ENCODE measurements at regions not wholly inside any gene's neighbourhood (a gene's known extent, or its start where the extent isn't known, plus 50 kb on each side); places are given as distances from the start of the nearest gene placed in this dataset.

DNA sequence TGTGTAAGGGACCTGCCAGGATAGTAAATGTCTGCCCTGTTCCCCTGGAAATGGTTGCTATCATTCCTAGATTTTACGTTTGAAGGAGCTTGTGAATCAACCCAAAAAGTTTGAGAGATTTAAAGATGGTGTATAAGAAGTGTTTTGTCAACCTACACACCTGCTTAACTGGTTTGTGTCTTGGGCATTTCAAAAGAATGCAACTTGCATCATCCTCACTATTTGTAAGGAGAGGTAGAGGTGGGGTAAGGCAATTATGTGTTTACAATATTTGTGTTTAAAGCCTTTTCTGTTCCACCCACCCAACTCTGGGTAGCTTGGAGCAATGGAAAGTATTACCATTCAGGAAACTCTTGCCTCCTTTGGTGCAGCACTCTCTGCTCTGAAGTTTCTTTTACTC lies 314.2 kb upstream of the RARB start:
- DNase-seq (ENCODE audit: low read depth) = no peak
- Histone ChIP-seq H3K27me3 (ENCODE audit: control insufficient read depth, insufficient read depth, low read length) (no peaks in the 10 kb centered on the region), H3K36me3 (ENCODE audit: control insufficient read depth, insufficient read depth, low read length) (no peaks in the 10 kb centered on the region), H3K4me3 (ENCODE audit: low read depth, low read length) (no peak overlapping the region)
- TF ChIP-seq, protein P1, sequence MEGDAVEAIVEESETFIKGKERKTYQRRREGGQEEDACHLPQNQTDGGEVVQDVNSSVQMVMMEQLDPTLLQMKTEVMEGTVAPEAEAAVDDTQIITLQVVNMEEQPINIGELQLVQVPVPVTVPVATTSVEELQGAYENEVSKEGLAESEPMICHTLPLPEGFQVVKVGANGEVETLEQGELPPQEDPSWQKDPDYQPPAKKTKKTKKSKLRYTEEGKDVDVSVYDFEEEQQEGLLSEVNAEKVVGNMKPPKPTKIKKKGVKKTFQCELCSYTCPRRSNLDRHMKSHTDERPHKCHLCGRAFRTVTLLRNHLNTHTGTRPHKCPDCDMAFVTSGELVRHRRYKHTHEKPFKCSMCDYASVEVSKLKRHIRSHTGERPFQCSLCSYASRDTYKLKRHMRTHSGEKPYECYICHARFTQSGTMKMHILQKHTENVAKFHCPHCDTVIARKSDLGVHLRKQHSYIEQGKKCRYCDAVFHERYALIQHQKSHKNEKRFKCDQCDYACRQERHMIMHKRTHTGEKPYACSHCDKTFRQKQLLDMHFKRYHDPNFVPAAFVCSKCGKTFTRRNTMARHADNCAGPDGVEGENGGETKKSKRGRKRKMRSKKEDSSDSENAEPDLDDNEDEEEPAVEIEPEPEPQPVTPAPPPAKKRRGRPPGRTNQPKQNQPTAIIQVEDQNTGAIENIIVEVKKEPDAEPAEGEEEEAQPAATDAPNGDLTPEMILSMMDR (IDR thresholded peaks at IDR 0.05; ENCODE audit: insufficient read depth, low read length, poor library complexity, severe bottlenecking) = no peak

DNA sequence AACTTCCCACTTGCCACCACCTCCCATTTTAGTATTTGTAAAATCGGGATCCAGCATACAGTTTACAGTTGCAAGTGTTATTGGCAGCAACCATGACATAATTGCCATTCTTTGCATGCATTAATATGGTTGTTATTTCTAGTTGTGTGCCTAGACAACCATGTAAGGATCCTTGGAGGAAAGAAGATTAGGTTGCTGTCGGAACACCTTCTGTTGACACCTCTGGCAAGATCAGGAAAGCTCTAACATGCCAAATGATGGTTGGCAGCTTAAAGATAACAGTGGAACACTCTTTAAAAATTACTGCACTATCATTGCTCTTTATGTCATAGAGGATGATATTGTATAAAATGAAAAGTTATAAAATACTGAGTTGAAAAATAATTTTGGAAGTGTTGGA lies 313.5 kb upstream of the RARB start:
- no peak for DNase-seq (ENCODE audit: low read depth)
- no peak overlapping the region for H3K4me3 ChIP-seq (ENCODE audit: low read depth, low read length)
- no peaks in the 10 kb centered on the region for H3K27me3 ChIP-seq (ENCODE audit: control insufficient read depth, insufficient read depth, low read length)
- no peaks in the 10 kb centered on the region for H3K36me3 ChIP-seq (ENCODE audit: control insufficient read depth, insufficient read depth, low read length)
- TF ChIP-seq, protein P1 (IDR thresholded peaks at IDR 0.05; ENCODE audit: insufficient read depth, low read length, poor library complexity, severe bottlenecking) = no peak

DNA sequence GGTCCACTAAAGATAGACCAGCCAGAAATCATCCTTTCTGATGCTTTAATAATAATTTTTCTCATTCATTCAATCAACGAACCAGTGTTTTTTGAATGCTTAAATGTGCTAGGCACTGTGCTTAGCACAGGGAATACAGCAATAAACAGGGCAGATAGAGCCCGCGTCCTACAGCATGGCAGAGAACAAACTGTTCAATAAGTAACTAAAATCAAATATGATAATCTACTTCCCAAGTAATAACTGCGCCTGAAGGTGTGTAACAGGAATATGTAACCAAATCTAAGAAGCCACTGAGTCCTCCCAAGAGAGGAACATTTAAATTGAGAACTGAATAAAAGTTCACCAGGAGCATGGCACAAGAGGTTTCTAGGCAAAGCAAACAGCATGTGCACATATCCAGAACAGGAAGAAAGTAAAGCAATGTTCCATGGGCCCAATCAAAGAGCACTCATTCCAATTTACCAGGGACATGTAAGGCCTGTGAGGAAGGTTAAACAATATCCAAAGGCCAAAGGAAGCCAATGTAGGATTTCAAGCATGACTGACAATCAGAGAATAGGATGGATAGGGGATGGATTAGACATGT lies 311.0 kb upstream of the RARB start:
- Histone ChIP-seq H3K27me3 (ENCODE audit: control insufficient read depth, insufficient read depth, low read length) (no peaks in the 10 kb centered on the region), H3K4me3 (ENCODE audit: low read depth, low read length) (no peak overlapping the region), H3K36me3 (ENCODE audit: control insufficient read depth, insufficient read depth, low read length) (no peaks in the 10 kb centered on the region)
- TF ChIP-seq, protein P1 (IDR thresholded peaks at IDR 0.05; ENCODE audit: insufficient read depth, low read length, poor library complexity, severe bottlenecking) = no peak
- no peak for DNase-seq (ENCODE audit: low read depth)

DNA sequence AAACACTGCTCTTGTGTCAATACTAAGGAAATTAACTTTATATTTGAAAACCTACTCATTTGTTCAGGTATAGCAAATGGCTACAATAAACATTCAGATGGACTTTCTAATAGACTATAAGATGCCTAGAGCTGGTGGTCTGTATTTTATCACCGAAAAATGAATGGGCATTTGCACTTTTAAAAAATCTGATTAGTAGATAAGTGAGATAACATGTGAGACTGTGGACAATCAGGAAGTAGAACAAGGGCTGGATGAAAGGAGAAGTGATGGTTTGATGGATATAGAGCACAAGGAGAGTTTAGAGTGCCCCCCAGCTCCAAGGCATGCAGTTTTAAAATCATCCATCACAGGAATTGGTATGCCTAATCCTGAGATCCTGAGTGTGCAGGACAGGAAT lies 308.4 kb upstream of the RARB start:
- H3K36me3 ChIP-seq (ENCODE audit: control insufficient read depth, insufficient read depth, low read length) = no peaks in the 10 kb centered on the region
- H3K4me3 ChIP-seq (ENCODE audit: low read depth, low read length) = no peak overlapping the region
- no peak for DNase-seq (ENCODE audit: low read depth)
- TF ChIP-seq, protein P1 (IDR thresholded peaks at IDR 0.05; ENCODE audit: insufficient read depth, low read length, poor library complexity, severe bottlenecking) = no peak
- no peaks in the 10 kb centered on the region for H3K27me3 ChIP-seq (ENCODE audit: control insufficient read depth, insufficient read depth, low read length)

DNA sequence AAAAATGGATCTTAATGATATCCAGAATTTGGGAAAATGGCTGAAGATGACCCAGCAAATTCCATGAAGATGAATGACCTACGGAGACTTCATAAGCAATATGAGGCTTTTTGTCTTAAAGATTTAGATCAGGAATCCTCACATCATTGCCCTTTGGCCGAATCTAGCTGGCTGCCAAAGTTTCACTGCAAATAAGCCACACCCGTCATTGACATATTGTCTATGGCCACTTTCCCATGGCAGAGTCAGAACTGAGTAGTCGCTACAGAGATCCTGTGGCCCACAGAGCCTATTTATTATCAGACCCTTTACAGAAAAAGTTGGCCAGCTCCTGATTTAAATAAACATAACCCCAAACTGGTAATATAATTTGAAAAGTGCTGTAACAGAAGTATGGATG lies 307.4 kb upstream of the RARB start:
- H3K36me3 ChIP-seq (ENCODE audit: control insufficient read depth, insufficient read depth, low read length) = no peaks in the 10 kb centered on the region
- TF ChIP-seq, protein P1 (IDR thresholded peaks at IDR 0.05; ENCODE audit: insufficient read depth, low read length, poor library complexity, severe bottlenecking) = no peak
- H3K27me3 ChIP-seq (ENCODE audit: control insufficient read depth, insufficient read depth, low read length) = no peaks in the 10 kb centered on the region
- DNase-seq (ENCODE audit: low read depth) = no peak
- H3K4me3 ChIP-seq (ENCODE audit: low read depth, low read length) = no peak overlapping the region

DNA sequence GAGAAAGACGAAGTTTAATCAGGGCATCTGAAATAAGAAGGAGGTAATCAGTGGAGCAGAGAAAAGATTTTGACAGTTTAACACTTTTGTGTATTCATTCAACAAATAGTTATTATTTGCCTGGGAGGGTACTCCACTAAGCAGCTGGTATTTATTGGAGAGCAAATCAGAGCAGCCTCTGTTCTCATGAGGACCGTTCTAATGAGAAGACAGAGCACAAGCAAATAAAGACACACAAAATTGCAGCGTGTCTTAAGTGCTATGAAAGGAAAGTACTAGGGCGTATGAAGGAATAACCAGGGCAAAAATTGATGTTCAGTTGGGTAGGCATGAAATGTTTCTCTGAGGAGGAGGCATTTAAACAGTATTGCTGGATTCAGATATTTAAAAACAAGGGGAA lies 302.9 kb upstream of the RARB start:
- TF ChIP-seq, protein P1 (IDR thresholded peaks at IDR 0.05; ENCODE audit: insufficient read depth, low read length, poor library complexity, severe bottlenecking) = no peak
- no peak for DNase-seq (ENCODE audit: low read depth)
- Histone ChIP-seq H3K4me3 (ENCODE audit: low read depth, low read length) (no peak overlapping the region), H3K27me3 (ENCODE audit: control insufficient read depth, insufficient read depth, low read length) (no peaks in the 10 kb centered on the region), H3K36me3 (ENCODE audit: control insufficient read depth, insufficient read depth, low read length) (no peaks in the 10 kb centered on the region)
